ENCODE measurements at regions not wholly inside any gene's neighbourhood (a gene's known extent, or its start where the extent isn't known, plus 50 kb on each side); places are given as distances from the start of the nearest gene placed in this dataset.

- Histone ChIP-seq H3K9me3 (peaks cover 5% of the 10 kb centered on the region; the same call in 2 of the 3 replicates), H3K4me2 (no peak overlapping the region), H3K4me3 (no peak overlapping the region), H3K27ac (no peak overlapping the region), H3K4me1 (no peaks in the 10 kb centered on the region)
- WGBS (ENCODE audit: missing lambda C conversion rate), result 56% methylated on average over 2 of the region's 2 CpGs
- DNase-seq (ENCODE audit: low read depth in 1 of 2, low spot score in 1 of 2) (no peak), ATAC-seq (no peak), FAIRE-seq (no peak)
- CTCF ChIA-PET, result interaction anchor here (0.6 to 2.2 kb wide), 5 partner anchors 8 to 199 kb away, joined by 3 to 8 read pairs (median 5); no protein-coding TSS in a partner anchor
- POLR2A ChIA-PET, result no interaction called here
- TF ChIP-seq MAFK (IDR thresholded peaks at IDR 0.05; ENCODE audit: partially characterized antibody) (no peak), NR3C1 (IDR thresholded peaks at IDR 0.05) (no peak), HMGXB4 (CRISPR knock-in tag; IDR thresholded peaks at IDR 0.05; ENCODE audit: borderline replicate concordance) (no peak), CTCF (IDR thresholded peaks at IDR 0.05) (no peak), EHF (CRISPR knock-in tag; IDR thresholded peaks at IDR 0.05) (no peak), SREBF2 (IDR thresholded peaks at IDR 0.05) (no peak)
Observed at GRCh38 chr13:95388420-95389079, 87.3 kb upstream of the ABCC4 start.

- WGBS (ENCODE audit: missing lambda C conversion rate), result 67% methylated on average over 2 of the region's 2 CpGs
- FAIRE-seq (no peak), DNase-seq (ENCODE audit: low read depth in 1 of 2, low spot score in 1 of 2) (no peak), ATAC-seq (no peak)
- H3K9me3 ChIP-seq, result no peaks in the 10 kb centered on the region
- H3K4me3 ChIP-seq, result no peak overlapping the region
- ChIA-PET CTCF (interaction anchor here (0.8 to 1.4 kb wide), 2 partner anchors 11 to 202 kb away, joined by 3 read pairs; no protein-coding TSS in a partner anchor), POLR2A (no interaction called here)
- no peak overlapping the region for H3K4me2 ChIP-seq
- no peak overlapping the region for H3K27ac ChIP-seq
- TF ChIP-seq EHF (CRISPR knock-in tag; IDR thresholded peaks at IDR 0.05) (no peak), PHF8 (IDR thresholded peaks at IDR 0.05; ENCODE audit: borderline replicate concordance, low read depth) (no peak), HOXB13 (CRISPR knock-in tag; IDR thresholded peaks at IDR 0.05; ENCODE audit: low read depth) (no peak), ZC3H11A (IDR thresholded peaks at IDR 0.05) (no peak), GATA3 (IDR thresholded peaks at IDR 0.05; ENCODE audit: borderline replicate concordance) (no peak), ELK1 (IDR thresholded peaks at IDR 0.05; ENCODE audit: low read depth, low read length) (no peak)
- H3K4me1 ChIP-seq, result no peaks in the 10 kb centered on the region
Observed at GRCh38 chr13:95391362-95391761, 90.1 kb upstream of the ABCC4 start.

- no peaks in the 10 kb centered on the region for H3K4me1 ChIP-seq
- ATAC-seq (no peak), DNase-seq (ENCODE audit: low read depth in 1 of 2, low spot score in 1 of 2) (no peak), FAIRE-seq (no peak)
- no peak overlapping the region for H3K27ac ChIP-seq
- H3K4me2 ChIP-seq, result no peak overlapping the region
- CTCF ChIA-PET, result no interaction called here
- 57% methylated on average over 2 of the region's 2 CpGs for WGBS (ENCODE audit: missing lambda C conversion rate)
- POLR2A ChIA-PET, result no interaction called here
- H3K9me3 ChIP-seq, result no peaks in the 10 kb centered on the region
- TF ChIP-seq CBX8 (IDR thresholded peaks at IDR 0.05), result no peak
- TF ChIP-seq RFX5 (IDR thresholded peaks at IDR 0.05), result no peak
- TF ChIP-seq CBX2 (IDR thresholded peaks at IDR 0.05; ENCODE audit: borderline replicate concordance, low read depth), result no peak
- no peak for TF ChIP-seq HOXA7 (CRISPR knock-in tag; IDR thresholded peaks at IDR 0.05)
- TF ChIP-seq ZSCAN20 (CRISPR knock-in tag; IDR thresholded peaks at IDR 0.05), result no peak
- TF ChIP-seq E2F6 (IDR thresholded peaks at IDR 0.05; ENCODE audit: borderline replicate concordance, low read depth), result no peak
- TF ChIP-seq NFE2L2 (conservative IDR thresholded peaks at IDR 0.05; ENCODE audit: low read length), result no peak
- no peak for TF ChIP-seq BHLHE40 (IDR thresholded peaks at IDR 0.05; ENCODE audit: low read depth, low read length)
- no peak for TF ChIP-seq RARB (CRISPR knock-in tag; IDR thresholded peaks at IDR 0.05)
- no peak for TF ChIP-seq ESRRA (IDR thresholded peaks at IDR 0.05; ENCODE audit: borderline replicate concordance, low read length)
- TF ChIP-seq EHMT2 (IDR thresholded peaks at IDR 0.05; ENCODE audit: low read depth), result no peak
- no peak overlapping the region for H3K4me3 ChIP-seq
Observed at GRCh38 chr13:95391785-95392184, 90.5 kb upstream of the ABCC4 start.

Measured in A549 (cell line).